ENCODE measurements at regions not wholly inside any gene's neighbourhood (a gene's known extent, or its start where the extent isn't known, plus 50 kb on each side); places are given as distances from the start of the nearest gene placed in this dataset.

GRCh38 chr1:244173240-244173639, 122.2 kb downstream of the ZBTB18 start:
- H3K4me1 ChIP-seq (ENCODE audit: low read depth), result no peaks in the 10 kb centered on the region
- no peak for DNase-seq
- H3K36me3 ChIP-seq (ENCODE audit: low read depth), result no peaks in the 10 kb centered on the region
- TF ChIP-seq CTCF (IDR thresholded peaks at IDR 0.05), result no peak
- intact Hi-C loops (cut with DNase I, micrococcal nuclease), result no loop called here
- no peak for ATAC-seq
- H3K4me3 ChIP-seq, result no peak overlapping the region
- H3K9me3 ChIP-seq, result no peaks in the 10 kb centered on the region

GRCh38 chr1:244173769-244174168, 122.7 kb downstream of the ZBTB18 start:
- intact Hi-C loops (cut with DNase I, micrococcal nuclease), result no loop called here
- H3K4me3 ChIP-seq, result no peak overlapping the region
- no peaks in the 10 kb centered on the region for H3K36me3 ChIP-seq (ENCODE audit: low read depth)
- no peaks in the 10 kb centered on the region for H3K4me1 ChIP-seq (ENCODE audit: low read depth)
- ATAC-seq (no peak), DNase-seq (no peak)
- no peaks in the 10 kb centered on the region for H3K9me3 ChIP-seq
- TF ChIP-seq CTCF (IDR thresholded peaks at IDR 0.05), result no peak

GRCh38 chr1:244174922-244175521, 123.9 kb downstream of the ZBTB18 start:
- no peak for TF ChIP-seq CTCF (IDR thresholded peaks at IDR 0.05)
- H3K36me3 ChIP-seq (ENCODE audit: low read depth), result no peaks in the 10 kb centered on the region
- H3K4me1 ChIP-seq (ENCODE audit: low read depth), result no peaks in the 10 kb centered on the region
- no peaks in the 10 kb centered on the region for H3K9me3 ChIP-seq
- no peak for ATAC-seq
- H3K4me3 ChIP-seq, result no peak overlapping the region
- intact Hi-C loops (cut with DNase I, micrococcal nuclease), result no loop called here
- no peak for DNase-seq

GRCh38 chr1:244176201-244176600, 125.1 kb downstream of the ZBTB18 start:
- DNase-seq (no peak), ATAC-seq (no peak)
- Histone ChIP-seq H3K9me3 (no peaks in the 10 kb centered on the region), H3K36me3 (ENCODE audit: low read depth) (no peaks in the 10 kb centered on the region), H3K4me1 (ENCODE audit: low read depth) (no peaks in the 10 kb centered on the region), H3K4me3 (no peak overlapping the region)
- intact Hi-C loops (cut with DNase I, micrococcal nuclease), result no loop called here
- TF ChIP-seq CTCF (IDR thresholded peaks at IDR 0.05), result no peak

- intact Hi-C loops (cut with DNase I, micrococcal nuclease), result no loop called here
Observed at GRCh38 chr1:244180256-244180655, 129.2 kb downstream of the ZBTB18 start.

More at GRCh38 chr1:244180256-244180655, 129.2 kb downstream of the ZBTB18 start:
- no peak overlapping the region for H3K4me3 ChIP-seq
- no peaks in the 10 kb centered on the region for H3K36me3 ChIP-seq (ENCODE audit: low read depth)
- no peak for TF ChIP-seq CTCF (IDR thresholded peaks at IDR 0.05)
- DNase-seq, result no peak
- ATAC-seq, result no peak
- no peaks in the 10 kb centered on the region for H3K4me1 ChIP-seq (ENCODE audit: low read depth)
- no peaks in the 10 kb centered on the region for H3K9me3 ChIP-seq
